BLaER1 treated with 17β-estradiol and CSF1 and Interleukin-3, amounts not matched to agents 10 nM and 100 nM (cell line): ENCODE measurements at regions not wholly inside any gene's neighbourhood (a gene's known extent, or its start where the extent isn't known, plus 50 kb on each side); places are given as distances from the start of the nearest gene placed in this dataset.
"Not testable (repeated sequence)": the region's sequence is repeated elsewhere in the genome, so short reads cannot be mapped to it uniquely, and the experiment has no call there.

Experiments used
- H3K27ac ChIP-seq, 11 experiments: shearing (Covaris generic); formaldehyde crosslinking; 2 replicates each; pipeline ENCODE4 v1.8.1; 2022
- H3K27me3 ChIP-seq, 11 experiments: shearing (Covaris generic); formaldehyde crosslinking; 2 replicates each; pipeline ENCODE4 v1.8.1; 2022
- H3K36me3 ChIP-seq, 11 experiments: shearing (Covaris generic); formaldehyde crosslinking; 2 replicates each; pipeline ENCODE4 v1.8.1; 2022
- H3K4me1 ChIP-seq, 10 experiments: shearing (Covaris generic); formaldehyde crosslinking; 2 replicates each; pipeline ENCODE4 v1.8.1; 2022
- H3K4me2 ChIP-seq, 11 experiments: shearing (Covaris generic); formaldehyde crosslinking; 2 replicates each; pipeline ENCODE4 v1.8.1; 2022
- H3K4me3 ChIP-seq, 10 experiments: shearing (Covaris generic); formaldehyde crosslinking; 2 replicates each; pipeline ENCODE4 v1.8.1; 2022
- H3K9ac ChIP-seq, 11 experiments: shearing (Covaris generic); formaldehyde crosslinking; 2 replicates each; pipeline ENCODE4 v1.8.1; 2022
- H3K9me3 ChIP-seq, 11 experiments: shearing (Covaris generic); formaldehyde crosslinking; replicated peaks in 1 of 11; 2 replicates each; pipeline ENCODE4 v1.8.1; 2022
- H4K20me1 ChIP-seq, 11 experiments: shearing (Covaris generic); formaldehyde crosslinking; 2 replicates each; pipeline ENCODE4 v1.8.1; 2022
- Cebpa-rat ChIP-seq, 11 experiments: shearing (Covaris generic); IDR thresholded peaks; 2 replicates each; pipeline ENCODE4 v1.8.1; 2022

DNA sequence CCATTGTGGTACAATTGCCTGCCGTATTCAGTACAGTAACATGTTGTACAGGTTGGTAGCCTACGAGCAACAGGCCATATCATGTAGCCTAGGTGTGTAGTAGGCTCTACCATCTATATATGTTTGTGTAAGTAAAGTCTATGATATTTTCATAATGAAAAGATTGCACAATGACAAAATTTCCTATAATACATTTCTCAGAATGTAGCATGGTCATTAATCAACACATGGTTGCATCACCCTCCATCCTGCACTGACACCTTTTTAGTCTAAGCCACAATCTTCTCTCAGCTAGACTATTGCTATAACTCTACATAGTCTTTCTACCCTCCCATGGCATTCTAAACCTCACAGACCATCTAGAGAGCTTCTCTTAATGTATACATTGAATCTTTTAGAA, 158.5 kb upstream of the HMGA2 start:
- no peak overlapping the region for H3K4me2 ChIP-seq

DNA sequence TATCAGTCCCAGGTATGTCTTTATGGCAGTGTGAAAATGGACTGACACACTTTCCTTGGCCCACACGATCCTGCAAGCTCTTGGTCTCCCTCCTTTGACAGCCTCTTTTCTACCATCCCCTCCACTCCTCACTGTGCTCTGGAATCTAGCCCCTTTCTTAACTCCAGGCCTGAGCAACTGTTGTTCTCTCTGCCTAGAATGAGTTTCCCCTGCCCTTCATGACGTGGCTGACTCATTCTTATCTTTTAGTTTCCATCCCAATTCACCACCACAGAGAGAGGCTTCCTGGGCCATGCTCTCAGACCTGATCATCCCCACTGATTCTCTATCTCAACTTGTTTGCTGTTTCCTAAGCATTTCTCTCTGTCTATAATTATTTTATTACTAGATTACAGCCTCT, 157.4 kb upstream of the HMGA2 start:
- H3K4me3 ChIP-seq, result no peak overlapping the region
- peaks cover 3 to 28% (median 10%) of the 10 kb centered on the region in 11 experiments; a peak in 7 of 22 replicates for H3K9me3 ChIP-seq
- H3K27ac ChIP-seq, result no peak overlapping the region
- H3K4me1 ChIP-seq, result peaks cover 0 to 10% (median 0%) of the 10 kb centered on the region in 10 experiments; a peak in 4 of 20 replicates
- TF ChIP-seq Cebpa-rat (IDR thresholded peaks at IDR 0.05), result no peak
- H3K4me2 ChIP-seq, result no peak overlapping the region
- no peak overlapping the region for H3K9ac ChIP-seq
- no peaks in the 10 kb centered on the region for H4K20me1 ChIP-seq
- H3K27me3 ChIP-seq, result 0 out of 22 replicates have a peak, but pooled peaks cover 0 to 4% (median 0%) of the 10 kb centered on the region in 11 experiments
- H3K36me3 ChIP-seq, result no peaks in the 10 kb centered on the region

More for the DNA sequence above, 158.5 kb upstream of the HMGA2 start:
- Histone ChIP-seq H3K9ac (no peak overlapping the region), H3K36me3 (no peaks in the 10 kb centered on the region), H4K20me1 (no peaks in the 10 kb centered on the region), H3K4me3 (no peak overlapping the region), H3K27ac (no peak overlapping the region), H3K9me3 (peaks cover 3 to 28% (median 10%) of the 10 kb centered on the region in 11 experiments; a peak in 7 of 22 replicates), H3K4me1 (peaks cover 0 to 10% (median 0%) of the 10 kb centered on the region in 10 experiments; a peak in 4 of 20 replicates), H3K27me3 (0 out of 22 replicates have a peak, but pooled peaks cover 0 to 4% (median 0%) of the 10 kb centered on the region in 11 experiments)
- TF ChIP-seq Cebpa-rat (IDR thresholded peaks at IDR 0.05), result no peak

DNA sequence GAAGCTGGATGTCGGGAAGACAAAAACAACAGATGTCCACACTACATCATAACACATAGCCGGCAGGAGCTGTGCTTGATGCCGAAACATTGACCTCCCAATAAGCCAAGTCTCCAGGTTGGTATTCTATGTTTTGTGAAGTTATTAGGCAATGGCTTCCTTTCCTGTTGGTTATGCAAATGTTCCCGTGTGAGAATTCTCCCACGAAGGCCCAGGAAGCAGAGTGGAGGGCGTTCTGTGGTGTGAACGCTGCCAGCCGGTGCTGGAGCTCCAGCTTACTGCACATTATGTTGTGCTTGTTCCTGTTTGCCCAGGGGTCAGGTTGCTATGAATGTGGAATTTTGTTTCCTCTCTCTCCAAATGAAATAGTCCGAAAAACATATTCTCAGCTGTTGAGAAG, 156.4 kb upstream of the HMGA2 start:
- Histone ChIP-seq H3K4me1 (peaks cover 0 to 10% (median 0%) of the 10 kb centered on the region in 10 experiments; a peak in 4 of 20 replicates), H3K27me3 (0 out of 22 replicates have a peak, but pooled peaks cover 0 to 4% (median 0%) of the 10 kb centered on the region in 11 experiments), H3K9ac (no peak overlapping the region), H3K36me3 (no peaks in the 10 kb centered on the region), H4K20me1 (no peaks in the 10 kb centered on the region), H3K4me2 (peak overlapping the region in 7 of 11 experiments; percentile 12 to 42 (median 25); a peak in 7 of 22 replicates), H3K27ac (no peak overlapping the region), H3K4me3 (no peak overlapping the region), H3K9me3 (peaks cover 3 to 27% (median 10%) of the 10 kb centered on the region in 11 experiments; a peak in 7 of 22 replicates)
- TF ChIP-seq Cebpa-rat (IDR thresholded peaks at IDR 0.05), result no peak

DNA sequence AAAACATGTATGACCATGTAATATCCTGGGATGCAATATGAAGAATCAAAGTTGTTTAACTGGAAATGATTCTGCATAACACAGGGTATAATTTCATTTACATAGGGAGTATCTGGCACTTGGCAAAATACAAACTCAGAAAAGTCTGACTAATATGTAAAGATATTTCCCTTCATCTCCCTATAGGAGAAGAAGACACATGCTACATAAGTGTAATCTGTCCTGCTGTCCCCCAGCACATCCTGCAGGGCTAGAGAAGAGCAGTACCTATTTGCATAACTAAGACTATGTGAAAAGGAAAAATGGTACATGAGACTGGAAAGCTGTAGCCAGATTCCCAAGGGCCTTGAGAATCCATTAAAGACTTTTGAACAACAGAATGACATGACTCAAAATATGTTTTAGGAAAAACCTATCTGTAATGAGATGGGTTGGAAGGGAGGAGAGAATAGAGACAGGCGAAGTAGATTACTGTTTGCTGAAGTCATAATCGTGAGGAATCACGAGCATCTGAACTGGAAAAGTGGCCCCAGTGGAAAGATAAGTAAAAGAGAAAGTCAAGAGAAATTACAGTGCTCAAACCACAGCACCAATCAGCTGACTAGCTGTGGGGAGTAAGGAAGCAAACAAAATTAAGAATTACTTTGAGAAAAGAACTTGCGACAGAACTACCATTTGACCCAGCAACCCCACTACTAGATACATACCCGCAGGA, 155.1 kb upstream of the HMGA2 start:
- H3K9ac ChIP-seq, result no peak overlapping the region
- no peaks in the 10 kb centered on the region for H4K20me1 ChIP-seq
- H3K36me3 ChIP-seq, result no peaks in the 10 kb centered on the region
- H3K9me3 ChIP-seq, result peaks cover 3 to 16% (median 7%) of the 10 kb centered on the region in 11 experiments; a peak in 6 of 22 replicates
- H3K4me1 ChIP-seq, result peaks cover 0 to 10% (median 0%) of the 10 kb centered on the region in 10 experiments; a peak in 6 of 20 replicates
- H3K4me3 ChIP-seq, result no peak overlapping the region
- no peak for TF ChIP-seq Cebpa-rat (IDR thresholded peaks at IDR 0.05)
- no peak overlapping the region for H3K27ac ChIP-seq
- no peak overlapping the region for H3K4me2 ChIP-seq
- 0 out of 22 replicates have a peak, but pooled peaks cover 0 to 4% (median 0%) of the 10 kb centered on the region in 11 experiments for H3K27me3 ChIP-seq

DNA sequence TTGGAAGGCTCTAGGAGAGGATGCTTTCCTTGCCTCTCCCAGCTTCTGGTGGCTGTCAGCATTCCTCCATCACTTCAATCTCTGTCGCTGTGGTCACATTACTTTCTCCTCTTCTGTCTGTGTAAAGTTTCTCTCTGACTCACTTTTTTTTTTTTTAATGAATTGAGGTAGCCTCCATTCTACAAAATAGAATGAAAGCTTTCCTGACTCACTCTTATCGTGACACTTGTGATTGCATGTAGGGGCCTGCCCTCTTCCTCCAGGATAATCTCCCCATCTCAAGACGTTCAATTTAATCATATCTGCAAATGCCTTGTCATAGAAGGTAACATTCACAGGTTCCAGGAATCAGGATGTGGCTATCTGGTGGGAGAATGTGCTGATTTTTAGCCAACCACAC, 153.5 kb upstream of the HMGA2 start:
- Histone ChIP-seq H3K9ac (no peak overlapping the region), H4K20me1 (no peaks in the 10 kb centered on the region), H3K4me1 (peaks cover 0 to 16% (median 11%) of the 10 kb centered on the region in 10 experiments; a peak in 11 of 20 replicates), H3K27me3 (no peaks in the 10 kb centered on the region), H3K36me3 (no peaks in the 10 kb centered on the region), H3K9me3 (0 out of 22 replicates have a peak, but pooled peaks cover 0 to 3% (median 0%) of the 10 kb centered on the region in 11 experiments), H3K4me2 (no peak overlapping the region), H3K27ac (no peak overlapping the region), H3K4me3 (no peak overlapping the region)
- no peak for TF ChIP-seq Cebpa-rat (IDR thresholded peaks at IDR 0.05)

DNA sequence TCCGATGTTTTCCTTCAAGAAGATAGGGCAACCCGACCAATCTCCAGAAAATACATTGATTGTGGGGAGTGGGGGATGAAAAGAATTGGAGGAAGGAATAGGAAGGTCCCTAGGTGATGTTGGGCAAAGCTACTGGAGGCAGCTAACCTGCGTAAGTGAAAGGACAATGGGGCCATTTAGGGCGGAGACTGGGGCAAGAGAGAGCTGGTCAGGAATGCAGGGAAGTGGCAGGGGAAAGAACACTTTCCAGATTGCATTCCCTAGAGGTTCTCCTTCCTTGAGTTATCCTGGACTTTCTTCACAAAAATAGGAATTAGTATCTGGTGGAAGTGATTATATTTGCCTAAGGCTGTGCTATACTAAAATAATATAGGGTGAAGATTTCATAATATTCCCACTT, 151.8 kb upstream of the HMGA2 start:
- no peaks in the 10 kb centered on the region for H3K27me3 ChIP-seq
- H3K9ac ChIP-seq, result no peak overlapping the region
- H3K36me3 ChIP-seq, result no peaks in the 10 kb centered on the region
- no peak overlapping the region for H3K4me2 ChIP-seq
- H3K9me3 ChIP-seq, result peaks cover 0 to 3% (median 0%) of the 10 kb centered on the region in 11 experiments; a peak in 1 of 22 replicates
- H3K4me1 ChIP-seq, result peaks cover 0 to 22% (median 9%) of the 10 kb centered on the region in 10 experiments; a peak in 11 of 20 replicates
- no peaks in the 10 kb centered on the region for H4K20me1 ChIP-seq
- H3K27ac ChIP-seq, result no peak overlapping the region
- no peak for TF ChIP-seq Cebpa-rat (IDR thresholded peaks at IDR 0.05)
- H3K4me3 ChIP-seq, result no peak overlapping the region

DNA sequence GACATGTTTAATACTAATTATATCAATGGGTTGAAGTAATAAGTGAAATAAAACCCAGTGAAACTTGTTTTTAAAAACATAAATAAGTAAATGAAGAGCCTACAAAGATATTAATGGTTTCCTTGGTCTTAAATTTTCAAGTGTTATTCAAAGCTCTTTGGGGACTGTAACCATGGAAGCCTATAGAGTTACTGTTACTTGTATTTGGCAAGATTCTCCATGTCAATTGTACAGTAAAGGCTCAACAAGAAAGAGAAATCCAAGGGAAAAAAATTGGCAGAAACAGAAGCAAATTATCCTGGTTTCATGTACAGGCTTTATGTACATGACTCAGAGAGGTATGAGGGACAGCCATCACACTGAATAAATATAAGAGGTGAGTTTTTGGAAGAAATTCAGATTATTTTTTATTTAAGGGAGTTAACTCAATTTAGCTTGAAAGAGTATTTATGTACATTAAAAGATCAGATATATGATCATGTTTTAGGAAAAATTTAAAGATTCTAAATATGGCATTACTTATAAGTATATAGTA, 151.1 kb upstream of the HMGA2 start:
- peaks cover 0 to 22% (median 6%) of the 10 kb centered on the region in 10 experiments; a peak in 8 of 20 replicates for H3K4me1 ChIP-seq
- H3K4me3 ChIP-seq, result no peak overlapping the region
- no peak overlapping the region for H3K27ac ChIP-seq
- no peak for TF ChIP-seq Cebpa-rat (IDR thresholded peaks at IDR 0.05)
- H3K27me3 ChIP-seq, result no peaks in the 10 kb centered on the region
- no peak overlapping the region for H3K4me2 ChIP-seq
- no peaks in the 10 kb centered on the region for H4K20me1 ChIP-seq
- H3K9ac ChIP-seq, result no peak overlapping the region
- peaks cover 4 to 11% (median 5%) of the 10 kb centered on the region in 11 experiments; a peak in 18 of 22 replicates for H3K9me3 ChIP-seq
- no peaks in the 10 kb centered on the region for H3K36me3 ChIP-seq

DNA sequence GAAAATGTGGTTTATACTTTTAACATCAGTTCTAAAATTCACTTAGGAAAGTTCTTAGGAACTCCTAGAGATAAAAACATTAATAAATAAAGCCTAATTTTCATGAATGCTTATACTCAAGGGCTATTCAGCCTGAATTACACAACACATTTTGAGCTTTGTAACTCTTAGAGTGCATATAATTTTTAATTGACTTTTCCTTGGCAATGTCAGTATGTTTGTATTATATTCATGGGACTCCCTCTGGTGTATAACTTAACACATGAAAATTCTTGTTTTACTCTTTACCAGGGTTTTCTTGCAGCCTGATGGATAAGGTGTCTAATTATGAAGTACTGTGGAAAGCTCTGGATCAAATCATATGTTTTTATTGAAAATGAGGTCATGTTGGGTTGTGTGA, 150.6 kb upstream of the HMGA2 start:
- H3K36me3 ChIP-seq, result no peaks in the 10 kb centered on the region
- H3K27ac ChIP-seq, result no peak overlapping the region
- no peaks in the 10 kb centered on the region for H4K20me1 ChIP-seq
- no peak for TF ChIP-seq Cebpa-rat (IDR thresholded peaks at IDR 0.05)
- no peak overlapping the region for H3K4me2 ChIP-seq
- no peak overlapping the region for H3K9ac ChIP-seq
- H3K9me3 ChIP-seq, result peaks cover 9 to 16% (median 11%) of the 10 kb centered on the region in 11 experiments; a peak in 19 of 22 replicates
- H3K4me3 ChIP-seq, result no peak overlapping the region
- H3K4me1 ChIP-seq, result peaks cover 0 to 22% (median 6%) of the 10 kb centered on the region in 10 experiments; a peak in 7 of 20 replicates
- H3K27me3 ChIP-seq, result no peaks in the 10 kb centered on the region

DNA sequence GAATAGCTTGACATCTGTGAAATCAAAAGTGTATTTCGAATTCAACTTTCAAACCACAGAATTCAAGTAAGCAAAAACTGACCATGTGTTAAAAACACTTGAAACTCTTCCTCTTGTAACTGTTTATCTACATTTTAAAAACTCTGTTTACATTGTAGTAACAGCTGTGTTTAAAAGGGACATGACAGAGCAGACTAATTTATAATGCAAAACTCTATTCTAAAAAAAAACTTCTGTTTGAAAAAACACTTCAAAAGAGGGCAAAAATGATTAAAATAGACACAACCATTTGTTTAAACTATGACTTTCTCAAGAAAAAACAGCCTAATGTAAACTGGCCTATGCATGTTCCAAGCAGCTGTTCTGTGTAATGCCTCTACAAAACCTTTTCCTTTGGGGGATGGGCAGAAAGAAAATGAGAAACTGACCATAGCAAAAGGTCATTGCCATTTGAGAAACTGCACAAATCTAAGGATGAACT, 149.1 kb upstream of the HMGA2 start:
- peak overlapping the region in 5 of 11 experiments; percentile 9 to 42 (median 27); a peak in 7 of 22 replicates for H3K4me2 ChIP-seq
- no peaks in the 10 kb centered on the region for H4K20me1 ChIP-seq
- peaks cover 10 to 20% (median 15%) of the 10 kb centered on the region in 11 experiments; a peak in 19 of 22 replicates for H3K9me3 ChIP-seq
- no peak for TF ChIP-seq Cebpa-rat (IDR thresholded peaks at IDR 0.05)
- no peaks in the 10 kb centered on the region for H3K36me3 ChIP-seq
- no peak overlapping the region; a peak in 1 of 22 replicates for H3K27ac ChIP-seq
- H3K4me1 ChIP-seq, result peaks cover 0 to 22% (median 6%) of the 10 kb centered on the region in 10 experiments; a peak in 7 of 20 replicates
- no peak overlapping the region for H3K9ac ChIP-seq
- no peak overlapping the region for H3K4me3 ChIP-seq
- no peaks in the 10 kb centered on the region for H3K27me3 ChIP-seq

DNA sequence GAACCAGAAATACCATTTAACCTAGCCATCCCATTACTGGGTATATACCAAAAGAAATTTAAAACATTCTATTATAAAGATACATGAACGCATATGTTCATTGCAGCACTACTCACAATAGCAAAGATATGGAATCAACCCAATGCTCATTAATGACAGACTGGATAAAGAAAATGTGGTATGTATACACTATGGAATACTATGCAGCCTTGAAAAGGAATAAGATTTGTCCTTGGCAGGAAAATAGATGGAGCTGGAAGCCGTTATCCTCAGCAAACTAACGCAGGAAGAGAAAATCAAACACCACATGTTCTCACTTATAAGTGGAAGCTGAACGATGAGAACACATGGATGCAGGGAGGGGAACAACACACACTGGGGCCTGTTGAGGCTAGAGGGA, 146.1 kb upstream of the HMGA2 start:
- peaks cover 10 to 20% (median 15%) of the 10 kb centered on the region in 11 experiments; a peak in 19 of 22 replicates for H3K9me3 ChIP-seq
- H3K36me3 ChIP-seq, result not testable (repeated sequence)

More for the DNA sequence above, 146.1 kb upstream of the HMGA2 start:
- H3K27ac ChIP-seq, H3K4me2 ChIP-seq, H3K27me3 ChIP-seq, H4K20me1 ChIP-seq, H3K4me3 ChIP-seq, H3K9ac ChIP-seq: not testable (repeated sequence)
- peaks cover 0 to 22% (median 6%) of the 10 kb centered on the region in 10 experiments; a peak in 7 of 20 replicates for H3K4me1 ChIP-seq
